ENCODE measurements at regions not wholly inside any gene's neighbourhood (a gene's known extent, or its start where the extent isn't known, plus 50 kb on each side); places are given as distances from the start of the nearest gene placed in this dataset.

DNA sequence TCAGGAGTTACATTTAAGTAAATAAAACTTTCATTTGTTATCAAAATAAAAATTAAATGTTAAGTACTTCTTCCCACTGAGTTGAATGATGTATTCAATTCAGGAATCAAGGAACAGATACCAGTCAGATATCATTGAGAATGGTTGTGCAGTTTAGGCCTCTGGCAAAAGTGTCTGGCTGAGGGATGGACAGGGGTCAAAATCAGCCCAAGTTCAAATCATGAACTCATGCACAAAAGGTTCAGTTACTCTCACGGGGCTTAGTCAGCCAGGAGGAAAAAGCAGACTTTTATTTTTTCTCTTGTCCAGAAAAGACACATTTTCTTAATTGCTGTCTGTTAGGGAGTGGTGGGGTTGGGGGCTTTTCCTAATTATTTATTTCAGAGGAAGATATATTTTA lies 166.3 kb downstream of the RASSF9 start:
- no peak for TF ChIP-seq ZNF75A (CRISPR knock-in tag; IDR thresholded peaks at IDR 0.05)
- TF ChIP-seq PYGO2 (tag; IDR thresholded peaks at IDR 0.05), result no peak
- TF ChIP-seq ZNF274 (IDR thresholded peaks at IDR 0.05; ENCODE audit: borderline replicate concordance, low read depth, low read length), result no peak
- no peak for TF ChIP-seq CTBP1 (IDR thresholded peaks at IDR 0.05; ENCODE audit: borderline replicate concordance)
- no peak for TF ChIP-seq NONO (IDR thresholded peaks at IDR 0.05; ENCODE audit: low read depth in 2 of 2, low read length in 1 of 2)
- no peak for TF ChIP-seq FOXA3 (CRISPR knock-in tag; conservative IDR thresholded peaks at IDR 0.05 in 1 of 2, IDR thresholded peaks at IDR 0.05 in 1 of 2)
- no peak for TF ChIP-seq ZBED1 (IDR thresholded peaks at IDR 0.05)
- no peak for TF ChIP-seq ESRRA (IDR thresholded peaks at IDR 0.05; ENCODE audit: borderline replicate concordance, low read depth)
- TF ChIP-seq MCM3 (IDR thresholded peaks at IDR 0.05), result no peak
- no peak for TF ChIP-seq ADNP (tag; IDR thresholded peaks at IDR 0.05)
- no peak for TF ChIP-seq ZFPM2 (CRISPR knock-in tag; IDR thresholded peaks at IDR 0.05)
- TF ChIP-seq, protein P1, sequence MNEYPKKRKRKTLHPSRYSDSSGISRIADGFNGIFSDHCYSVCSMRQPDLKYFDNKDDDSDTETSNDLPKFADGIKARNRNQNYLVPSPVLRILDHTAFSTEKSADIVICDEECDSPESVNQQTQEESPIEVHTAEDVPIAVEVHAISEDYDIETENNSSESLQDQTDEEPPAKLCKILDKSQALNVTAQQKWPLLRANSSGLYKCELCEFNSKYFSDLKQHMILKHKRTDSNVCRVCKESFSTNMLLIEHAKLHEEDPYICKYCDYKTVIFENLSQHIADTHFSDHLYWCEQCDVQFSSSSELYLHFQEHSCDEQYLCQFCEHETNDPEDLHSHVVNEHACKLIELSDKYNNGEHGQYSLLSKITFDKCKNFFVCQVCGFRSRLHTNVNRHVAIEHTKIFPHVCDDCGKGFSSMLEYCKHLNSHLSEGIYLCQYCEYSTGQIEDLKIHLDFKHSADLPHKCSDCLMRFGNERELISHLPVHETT (CRISPR knock-in tag; conservative IDR thresholded peaks at IDR 0.05 in 1 of 2, IDR thresholded peaks at IDR 0.05 in 1 of 2), result no peak
- TF ChIP-seq, protein P2, sequence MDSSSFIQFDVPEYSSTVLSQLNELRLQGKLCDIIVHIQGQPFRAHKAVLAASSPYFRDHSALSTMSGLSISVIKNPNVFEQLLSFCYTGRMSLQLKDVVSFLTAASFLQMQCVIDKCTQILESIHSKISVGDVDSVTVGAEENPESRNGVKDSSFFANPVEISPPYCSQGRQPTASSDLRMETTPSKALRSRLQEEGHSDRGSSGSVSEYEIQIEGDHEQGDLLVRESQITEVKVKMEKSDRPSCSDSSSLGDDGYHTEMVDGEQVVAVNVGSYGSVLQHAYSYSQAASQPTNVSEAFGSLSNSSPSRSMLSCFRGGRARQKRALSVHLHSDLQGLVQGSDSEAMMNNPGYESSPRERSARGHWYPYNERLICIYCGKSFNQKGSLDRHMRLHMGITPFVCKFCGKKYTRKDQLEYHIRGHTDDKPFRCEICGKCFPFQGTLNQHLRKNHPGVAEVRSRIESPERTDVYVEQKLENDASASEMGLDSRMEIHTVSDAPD (CRISPR knock-in tag; IDR thresholded peaks at IDR 0.05), result no peak
- POLR2A ChIA-PET, result no interaction called here
- Histone ChIP-seq H3K4me2 (ENCODE audit: insufficient read depth, low read length) (no peak overlapping the region), H3K36me3 (ENCODE audit: control insufficient read depth, insufficient read depth, low read length) (no peaks in the 10 kb centered on the region), H2AFZ (ENCODE audit: low read depth, low read length) (no peak overlapping the region), H3K9me3 (replicated peaks; ENCODE audit: control insufficient read depth, insufficient read depth, low read depth, low read length) (no peaks in the 10 kb centered on the region), H3K4me3 (no peak overlapping the region), H3K27me3 (ENCODE audit: control insufficient read depth in 2 of 2, insufficient read depth in 2 of 2, low read length in 2 of 2) (no peaks in the 10 kb centered on the region), H3K9ac (ENCODE audit: insufficient read depth in 1 of 2, low read depth in 2 of 2, low read length in 2 of 2) (no peak overlapping the region), H4K20me1 (replicated peaks; ENCODE audit: control insufficient read depth, insufficient read depth, low read length) (no peaks in the 10 kb centered on the region), H3K79me2 (ENCODE audit: control insufficient read depth, insufficient read depth, low read length) (no peaks in the 10 kb centered on the region), H3K27ac (ENCODE audit: extremely low read depth, low read depth, low read length) (no peak overlapping the region), H3K9me1 (ENCODE audit: control insufficient read depth, insufficient read depth, low read length) (no peaks in the 10 kb centered on the region), H3K4me1 (replicated peaks in 1 of 2; ENCODE audit: control insufficient read depth in 2 of 2, insufficient read depth in 2 of 2, low read length in 2 of 2) (no peaks in the 10 kb centered on the region)
- in situ Hi-C loops (cut with MboI) (no loop called here), intact Hi-C loops (cut with micrococcal nuclease) (no loop called here)
- ATAC-seq, result no peak
- CTCF ChIA-PET (ENCODE audit: low intra/inter-chr PET ratio), result no interaction called here
- no peak for DNase-seq (ENCODE audit: extremely low read depth in 1 of 4, low spot score in 3 of 4)
- no TSS peak for BruUV-seq (replicated peaks)
- 0% methylated on average over 1 of the region's 1 CpG for WGBS (ENCODE audit: insufficient coverage, low coverage, missing lambda C conversion rate)
- no peak for FAIRE-seq

All from K562 (cell line).